GM19025 (cell line): ENCODE measurements at regions not wholly inside any gene's neighbourhood (a gene's known extent, or its start where the extent isn't known, plus 50 kb on each side); places are given as distances from the start of the nearest gene placed in this dataset.
"Not testable (repeated sequence)": the region's sequence is repeated elsewhere in the genome, so short reads cannot be mapped to it uniquely, and the experiment has no call there.

ENCODE experiments used
- ATAC-seq: cut with Tn5 transposase; IDR thresholded peaks from one replicate; pipeline ENCODE4 v1.9.1; 2021; ENCODE audit warnings: mild to moderate bottlenecking, low read depth, moderate library complexity; ENCODE audit not compliant: unreplicated experiment

GRCh38 chr10:9379183-9379582 lies 1324.7 kb downstream of the GATA3 start:
- ATAC-seq = no peak

DNA sequence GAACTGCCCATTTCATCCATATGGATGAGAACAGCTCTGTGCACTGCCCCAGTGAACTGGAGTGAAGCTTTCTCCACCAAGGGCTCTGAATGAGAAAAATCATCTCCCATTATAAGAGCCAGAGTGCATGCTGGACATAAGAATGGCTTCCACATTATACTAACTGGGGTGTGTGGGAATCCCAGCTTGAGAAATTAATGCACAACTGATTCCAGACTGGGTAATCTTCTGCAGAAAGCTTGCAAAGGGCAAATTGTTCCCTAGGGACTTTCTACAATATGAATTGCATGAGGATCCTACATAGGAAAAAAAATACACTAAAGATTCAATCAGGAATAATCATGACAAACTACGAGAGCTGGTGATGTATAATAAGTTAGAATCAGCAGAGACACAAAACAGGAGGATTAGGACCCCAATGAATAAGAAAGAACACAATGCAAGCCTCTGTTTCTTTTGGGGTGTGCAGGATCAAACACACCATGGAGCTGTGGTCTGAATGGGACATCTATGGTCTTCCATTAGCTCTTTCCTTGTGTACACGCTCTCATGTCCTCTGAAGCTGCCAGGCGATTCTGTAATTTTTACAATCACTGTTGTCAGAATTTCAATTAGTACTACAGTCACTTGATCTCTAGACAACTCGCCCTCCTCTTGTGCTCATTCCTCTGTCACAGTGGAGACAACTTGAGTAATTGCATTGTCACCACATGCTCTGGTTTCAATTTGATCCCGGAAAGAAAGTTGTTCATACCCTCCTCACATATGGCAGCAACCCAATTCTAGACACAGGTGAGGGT lies 1327.4 kb downstream of the GATA3 start:
- ATAC-seq = no peak

DNA sequence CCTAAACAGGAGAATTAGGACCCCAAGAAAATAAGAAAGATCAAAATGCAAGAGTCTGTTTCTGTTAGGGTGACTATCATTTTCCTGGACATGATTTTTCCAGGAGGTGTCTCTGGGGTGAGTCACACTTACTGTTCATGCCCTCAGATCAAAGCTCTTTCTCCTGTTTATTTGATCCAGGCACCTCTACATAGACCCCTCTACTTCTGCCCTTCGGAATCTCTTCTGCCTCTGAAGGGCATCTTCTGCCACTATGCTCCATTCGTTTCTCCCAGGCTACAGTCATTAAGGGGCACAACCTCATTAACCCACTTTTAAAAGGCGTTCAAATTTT lies 1328.0 kb downstream of the GATA3 start:
- no peak for ATAC-seq

DNA sequence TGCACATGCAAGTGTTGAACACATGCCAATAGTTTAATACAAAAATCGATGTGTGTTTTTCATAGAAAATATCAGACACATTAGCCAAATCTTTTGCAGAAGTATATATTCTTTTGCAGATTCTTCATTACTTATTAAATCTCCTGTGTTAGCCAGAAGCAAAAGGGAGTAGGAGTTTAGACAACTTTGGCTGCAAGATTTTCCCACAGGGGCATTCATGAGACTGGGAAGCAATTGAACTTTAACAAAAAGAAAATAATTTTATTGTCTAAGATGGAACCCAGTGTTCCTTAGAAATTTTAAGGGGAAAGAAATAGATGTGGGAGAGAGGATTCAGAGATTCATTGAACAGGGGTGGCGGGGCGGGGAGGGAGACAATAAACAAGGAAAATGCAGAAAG lies 1336.0 kb downstream of the GATA3 start:
- ATAC-seq = no peak

DNA sequence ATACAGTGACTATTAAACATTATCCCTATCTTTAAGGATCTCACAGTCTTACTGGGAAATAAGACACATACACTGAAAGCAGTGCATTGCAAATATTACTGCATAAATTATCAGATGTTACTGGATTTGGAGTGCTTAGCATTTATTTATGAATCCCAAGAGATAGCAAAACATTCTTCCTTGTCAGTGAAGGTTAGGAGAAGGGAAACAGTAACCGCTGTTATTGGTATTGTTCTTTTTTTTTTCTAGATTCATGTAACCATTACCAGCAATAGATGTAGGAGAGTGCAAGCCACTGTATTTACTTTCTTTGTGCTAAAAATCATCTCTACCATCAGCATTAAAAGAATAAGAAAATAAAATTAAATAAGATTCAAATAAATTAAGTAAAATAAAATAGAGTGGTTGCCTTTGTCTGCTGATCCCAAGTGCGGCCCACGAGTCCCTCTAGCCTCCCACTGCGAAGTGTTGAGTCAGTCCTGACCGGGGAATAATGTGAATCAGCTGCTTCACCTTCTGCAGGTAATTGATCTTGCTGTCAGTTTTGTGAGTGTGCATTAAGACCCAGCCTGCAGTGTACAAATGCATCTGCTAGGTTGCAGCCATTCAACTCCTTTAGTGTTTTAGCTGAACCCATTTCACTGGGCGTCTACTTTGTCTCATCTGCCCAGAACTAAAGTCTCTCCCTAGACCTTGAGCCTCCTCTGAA lies 1344.9 kb downstream of the GATA3 start:
- ATAC-seq = no peak

GRCh38 chr10:9402067-9402466 lies 1347.6 kb downstream of the GATA3 start:
- ATAC-seq = not testable (repeated sequence)

GRCh38 chr10:9402507-9403195 lies 1348.2 kb downstream of the GATA3 start:
- ATAC-seq = not testable (repeated sequence)

DNA sequence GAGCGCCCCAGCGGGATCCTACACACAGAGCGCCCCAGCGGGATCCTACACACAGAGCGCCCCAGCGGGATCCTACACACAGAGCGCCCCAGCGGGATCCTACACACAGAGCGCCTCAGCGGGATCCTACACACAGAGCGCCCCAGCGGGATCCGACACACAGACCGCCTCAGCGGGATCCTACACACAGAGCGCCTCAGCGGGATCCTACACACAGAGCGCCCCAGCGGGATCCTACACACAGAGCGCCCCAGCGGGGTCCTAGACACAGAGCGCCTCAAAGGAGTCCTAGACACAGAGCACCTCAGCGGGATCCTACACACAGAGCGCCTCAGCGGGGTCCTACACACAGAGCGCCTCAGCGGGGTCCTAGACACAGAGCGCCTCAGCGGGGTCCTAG lies 1352.7 kb downstream of the GATA3 start:
- not testable (repeated sequence) for ATAC-seq

- ATAC-seq = no peak
Measured at GRCh38 chr10:9416331-9416730, 1361.8 kb downstream of the GATA3 start.

DNA sequence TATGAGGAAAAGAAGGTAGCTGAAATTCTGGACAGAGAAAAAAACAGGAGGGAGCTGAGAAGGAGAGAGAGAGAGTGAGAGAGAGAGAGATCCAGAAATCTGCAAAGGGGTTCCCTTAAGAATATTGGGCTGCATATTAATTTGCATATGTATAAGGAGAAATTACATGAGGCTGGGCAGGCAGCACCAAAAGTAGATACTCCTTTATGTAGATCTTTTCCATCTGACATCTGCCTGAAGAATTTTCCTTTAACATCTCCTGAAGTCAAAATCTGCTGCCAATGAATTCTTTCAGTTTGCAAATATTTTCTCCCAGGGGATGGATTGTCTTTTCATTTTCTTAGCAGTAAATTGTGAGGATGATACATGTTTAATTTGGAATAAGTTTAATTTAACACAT lies 1365.3 kb downstream of the GATA3 start:
- ATAC-seq = no peak

DNA sequence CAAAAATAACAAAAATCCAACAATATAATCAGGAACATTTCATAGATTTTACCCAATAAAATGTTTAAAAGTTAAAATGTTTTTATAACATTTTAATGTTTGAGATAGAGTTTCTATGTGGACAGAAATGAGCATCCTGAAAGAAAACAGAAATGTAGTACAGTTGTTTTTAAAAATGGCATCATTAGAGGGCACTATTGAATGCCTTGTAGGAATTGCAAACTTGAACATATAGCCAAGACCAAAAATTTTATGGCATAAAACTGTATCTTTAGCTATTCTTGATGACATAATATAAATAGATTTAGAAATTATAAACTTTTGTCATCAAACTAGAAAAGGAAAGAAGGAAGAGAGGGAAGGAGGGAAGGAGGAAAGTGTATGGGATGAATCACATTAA lies 1372.7 kb downstream of the GATA3 start:
- ATAC-seq = no peak

DNA sequence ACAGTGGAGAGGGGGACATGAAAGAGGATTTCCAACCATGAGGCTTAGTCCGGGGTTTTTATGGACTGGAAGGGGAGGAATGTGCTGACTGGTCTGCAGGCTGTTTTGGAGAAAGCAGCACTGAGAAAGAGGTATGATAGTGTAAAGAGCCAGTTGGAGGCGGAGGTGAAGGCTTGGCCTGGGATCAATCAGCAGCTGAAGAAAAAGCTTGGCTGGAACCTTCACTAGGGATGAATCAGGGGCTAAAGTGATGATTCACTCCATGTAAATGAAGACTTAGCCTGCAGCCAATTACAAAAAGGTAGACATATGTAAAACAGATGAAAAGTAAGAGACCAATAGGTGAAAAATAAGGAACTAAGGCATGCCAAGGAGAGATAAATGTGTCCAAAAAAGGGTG lies 1382.6 kb downstream of the GATA3 start:
- no peak for ATAC-seq

DNA sequence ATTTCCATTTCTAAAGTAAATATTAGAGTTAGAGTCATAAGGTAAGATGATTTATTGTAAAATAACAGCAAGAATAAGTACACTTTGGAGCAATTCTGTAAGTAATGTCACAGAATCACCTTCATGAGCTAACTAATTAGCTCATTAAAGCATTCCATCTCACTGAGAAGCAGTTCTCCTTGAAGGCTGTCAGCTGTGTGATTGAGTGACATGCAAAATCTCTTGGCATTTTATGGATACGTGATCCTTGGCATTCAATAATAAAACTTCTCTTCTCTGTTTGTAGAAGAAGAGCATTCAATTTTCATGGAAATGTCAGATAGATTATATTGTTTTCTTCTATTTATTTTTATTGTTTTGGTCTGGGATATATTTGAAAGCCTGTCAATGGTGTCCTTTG lies 1389.3 kb downstream of the GATA3 start:
- ATAC-seq = no peak

GRCh38 chr10:9449530-9449929 lies 1395.0 kb downstream of the GATA3 start:
- no peak for ATAC-seq

DNA sequence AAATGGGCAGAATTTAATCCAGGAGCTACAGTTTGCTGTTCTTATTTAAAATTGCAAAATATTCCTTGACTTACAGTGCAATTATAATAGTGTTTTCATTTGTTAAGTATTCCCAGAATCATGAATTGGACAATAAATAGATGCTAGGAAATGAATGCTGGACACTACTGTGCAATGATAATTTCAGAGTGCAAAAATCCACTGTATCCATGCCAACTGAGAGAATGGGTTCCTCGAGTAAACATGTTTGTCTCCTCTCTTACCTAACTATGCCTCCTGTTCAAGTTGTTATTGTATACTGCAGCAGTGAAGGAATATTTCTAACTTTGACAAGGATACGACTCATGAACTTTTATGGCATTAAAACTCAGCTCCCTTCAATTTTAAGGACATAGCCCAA lies 1396.3 kb downstream of the GATA3 start:
- ATAC-seq = no peak

DNA sequence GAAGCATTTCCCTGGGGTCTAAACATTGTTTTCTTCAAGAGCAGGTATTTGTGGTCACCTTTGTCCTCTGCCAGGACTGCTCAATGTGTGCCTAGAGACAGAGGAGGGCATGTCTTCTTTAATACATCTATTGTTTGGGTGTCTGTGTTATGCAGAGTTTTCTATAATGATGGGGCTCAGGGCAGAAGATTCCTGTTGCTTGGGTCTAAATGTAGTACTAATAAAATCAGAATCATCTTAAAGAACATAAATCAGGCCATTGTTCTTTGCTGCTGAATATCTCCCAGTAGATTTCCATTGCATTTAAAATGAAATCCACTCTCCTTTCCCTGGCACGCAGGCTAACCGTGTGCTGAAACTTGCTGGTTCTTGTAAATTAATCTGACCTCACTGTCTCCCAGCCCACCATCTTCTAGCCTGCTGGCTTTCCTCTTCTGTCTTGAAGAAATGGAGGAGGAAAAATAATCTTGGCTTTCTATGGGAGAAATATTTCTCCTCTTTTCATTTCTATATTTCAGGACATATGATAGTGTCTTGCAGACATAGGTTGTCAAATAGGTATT lies 1396.8 kb downstream of the GATA3 start:
- no peak for ATAC-seq

DNA sequence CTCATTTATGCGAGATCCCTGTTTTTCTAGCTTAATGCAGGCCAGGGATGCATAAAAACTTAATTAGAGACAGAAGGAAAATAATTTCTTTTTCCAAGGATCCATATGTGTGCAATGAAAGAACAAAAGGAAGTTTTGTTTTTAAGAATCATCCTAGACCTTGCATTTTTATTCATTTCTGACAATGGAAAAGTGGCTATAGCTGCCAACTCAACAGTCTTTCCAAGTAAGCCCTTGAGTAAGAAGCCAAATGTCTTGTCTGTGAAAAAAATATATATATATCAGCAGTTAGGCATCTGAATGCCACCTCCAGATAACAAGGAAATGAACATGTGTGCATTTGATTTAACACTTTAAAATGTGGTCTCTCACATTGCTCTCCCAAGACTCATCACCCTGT lies 1397.6 kb downstream of the GATA3 start:
- no peak for ATAC-seq

GRCh38 chr10:9453871-9454270 lies 1399.4 kb downstream of the GATA3 start:
- not testable (repeated sequence) for ATAC-seq

GRCh38 chr10:9469663-9470205 lies 1415.2 kb downstream of the GATA3 start:
- no peak for ATAC-seq

- no peak for ATAC-seq
Measured at GRCh38 chr10:9470581-9470980, 1416.1 kb downstream of the GATA3 start.

DNA sequence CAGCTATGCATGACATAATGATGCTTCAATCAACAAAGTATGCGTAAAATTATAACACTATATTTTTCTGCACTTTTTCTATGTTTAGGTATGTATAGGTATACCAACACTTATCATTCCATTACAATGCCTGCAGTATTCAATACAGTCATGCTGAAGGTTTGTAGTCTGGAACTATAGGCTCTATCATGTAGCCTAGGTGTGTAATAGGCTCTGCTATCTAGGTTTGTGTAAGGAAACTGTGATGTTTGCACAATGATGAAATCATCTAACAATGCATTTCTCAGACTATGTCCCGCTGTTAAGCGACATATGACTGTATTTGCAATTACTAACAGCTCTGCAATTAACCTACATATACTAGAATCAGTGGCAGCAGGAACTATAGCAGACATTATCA lies 1447.5 kb downstream of the GATA3 start:
- no peak for ATAC-seq
